ENCODE measurements at regions not wholly inside any gene's neighbourhood (a gene's known extent, or its start where the extent isn't known, plus 50 kb on each side); places are given as distances from the start of the nearest gene placed in this dataset.

GRCh38 chr5:92998456-92998855 lies 582.6 kb downstream of the NR2F1-AS1 start:
- Histone ChIP-seq H3K27ac (ENCODE audit: low read depth in 2 of 2, low read length in 2 of 2) (no peak overlapping the region), H3K9ac (ENCODE audit: low read depth in 1 of 2, low read length in 2 of 2) (no peak overlapping the region), H3K27me3 (ENCODE audit: control insufficient read depth in 2 of 2, insufficient read depth in 2 of 2, low read length in 2 of 2) (no peaks in the 10 kb centered on the region), H3K9me3 (ENCODE audit: control insufficient read depth in 2 of 2, low read length in 2 of 2) (no peaks in the 10 kb centered on the region), H3K36me3 (ENCODE audit: control insufficient read depth in 2 of 2, insufficient read depth in 2 of 2, low read length in 2 of 2) (no peaks in the 10 kb centered on the region), H3K4me1 (ENCODE audit: control insufficient read depth in 2 of 2, insufficient read depth in 2 of 2, low read length in 2 of 2) (no peaks in the 10 kb centered on the region), H3K4me3 (ENCODE audit: low read length in 2 of 2) (no peak overlapping the region)

GRCh38 chr5:92994392-92994791 lies 586.6 kb downstream of the NR2F1-AS1 start:
- Histone ChIP-seq H3K9me3 (ENCODE audit: control insufficient read depth in 2 of 2, low read length in 2 of 2) (no peaks in the 10 kb centered on the region), H3K4me1 (ENCODE audit: control insufficient read depth in 2 of 2, insufficient read depth in 2 of 2, low read length in 2 of 2) (no peaks in the 10 kb centered on the region), H3K27me3 (ENCODE audit: control insufficient read depth in 2 of 2, insufficient read depth in 2 of 2, low read length in 2 of 2) (no peaks in the 10 kb centered on the region), H3K9ac (ENCODE audit: low read depth in 1 of 2, low read length in 2 of 2) (no peak overlapping the region), H3K4me3 (ENCODE audit: low read length in 2 of 2) (no peak overlapping the region), H3K36me3 (ENCODE audit: control insufficient read depth in 2 of 2, insufficient read depth in 2 of 2, low read length in 2 of 2) (no peaks in the 10 kb centered on the region), H3K27ac (ENCODE audit: low read depth in 2 of 2, low read length in 2 of 2) (no peak overlapping the region)

GRCh38 chr5:92992073-92992472 lies 588.9 kb downstream of the NR2F1-AS1 start:
- Histone ChIP-seq H3K9ac (ENCODE audit: low read depth in 1 of 2, low read length in 2 of 2) (no peak overlapping the region), H3K27ac (ENCODE audit: low read depth in 2 of 2, low read length in 2 of 2) (no peak overlapping the region), H3K4me1 (ENCODE audit: control insufficient read depth in 2 of 2, insufficient read depth in 2 of 2, low read length in 2 of 2) (no peaks in the 10 kb centered on the region), H3K9me3 (ENCODE audit: control insufficient read depth in 2 of 2, low read length in 2 of 2) (no peaks in the 10 kb centered on the region), H3K27me3 (ENCODE audit: control insufficient read depth in 2 of 2, insufficient read depth in 2 of 2, low read length in 2 of 2) (no peaks in the 10 kb centered on the region), H3K36me3 (ENCODE audit: control insufficient read depth in 2 of 2, insufficient read depth in 2 of 2, low read length in 2 of 2) (no peaks in the 10 kb centered on the region), H3K4me3 (ENCODE audit: low read length in 2 of 2) (no peak overlapping the region)

- Histone ChIP-seq H3K9ac (ENCODE audit: low read depth in 1 of 2, low read length in 2 of 2) (no peak overlapping the region), H3K4me3 (ENCODE audit: low read length in 2 of 2) (no peak overlapping the region), H3K27ac (ENCODE audit: low read depth in 2 of 2, low read length in 2 of 2) (no peak overlapping the region), H3K4me1 (ENCODE audit: control insufficient read depth in 2 of 2, insufficient read depth in 2 of 2, low read length in 2 of 2) (no peaks in the 10 kb centered on the region), H3K36me3 (ENCODE audit: control insufficient read depth in 2 of 2, insufficient read depth in 2 of 2, low read length in 2 of 2) (no peaks in the 10 kb centered on the region), H3K27me3 (ENCODE audit: control insufficient read depth in 2 of 2, insufficient read depth in 2 of 2, low read length in 2 of 2) (no peaks in the 10 kb centered on the region), H3K9me3 (ENCODE audit: control insufficient read depth in 2 of 2, low read length in 2 of 2) (no peaks in the 10 kb centered on the region)
Observed at GRCh38 chr5:92991581-92992067, 589.4 kb downstream of the NR2F1-AS1 start.

- Histone ChIP-seq H3K4me3 (ENCODE audit: low read length in 2 of 2) (no peak overlapping the region), H3K9ac (ENCODE audit: low read depth in 1 of 2, low read length in 2 of 2) (no peak overlapping the region), H3K9me3 (ENCODE audit: control insufficient read depth in 2 of 2, low read length in 2 of 2) (no peaks in the 10 kb centered on the region), H3K27ac (ENCODE audit: low read depth in 2 of 2, low read length in 2 of 2) (no peak overlapping the region), H3K36me3 (ENCODE audit: control insufficient read depth in 2 of 2, insufficient read depth in 2 of 2, low read length in 2 of 2) (no peaks in the 10 kb centered on the region), H3K4me1 (ENCODE audit: control insufficient read depth in 2 of 2, insufficient read depth in 2 of 2, low read length in 2 of 2) (no peaks in the 10 kb centered on the region), H3K27me3 (ENCODE audit: control insufficient read depth in 2 of 2, insufficient read depth in 2 of 2, low read length in 2 of 2) (no peaks in the 10 kb centered on the region)
Observed at GRCh38 chr5:92990771-92991170, 590.2 kb downstream of the NR2F1-AS1 start.

GRCh38 chr5:92981001-92981400 lies 600.0 kb downstream of the NR2F1-AS1 start:
- Histone ChIP-seq H3K9me3 (ENCODE audit: control insufficient read depth in 2 of 2, low read length in 2 of 2) (no peaks in the 10 kb centered on the region), H3K27ac (ENCODE audit: low read depth in 2 of 2, low read length in 2 of 2) (no peak overlapping the region), H3K27me3 (ENCODE audit: control insufficient read depth in 2 of 2, insufficient read depth in 2 of 2, low read length in 2 of 2) (no peaks in the 10 kb centered on the region), H3K36me3 (ENCODE audit: control insufficient read depth in 2 of 2, insufficient read depth in 2 of 2, low read length in 2 of 2) (no peaks in the 10 kb centered on the region), H3K9ac (ENCODE audit: low read depth in 1 of 2, low read length in 2 of 2) (no peak overlapping the region), H3K4me1 (ENCODE audit: control insufficient read depth in 2 of 2, insufficient read depth in 2 of 2, low read length in 2 of 2) (no peaks in the 10 kb centered on the region), H3K4me3 (ENCODE audit: low read length in 2 of 2) (no peak overlapping the region)

- no peaks in the 10 kb centered on the region for H3K9me3 ChIP-seq (ENCODE audit: control insufficient read depth in 2 of 2, low read length in 2 of 2)
- H3K36me3 ChIP-seq (ENCODE audit: control insufficient read depth in 2 of 2, insufficient read depth in 2 of 2, low read length in 2 of 2) = no peaks in the 10 kb centered on the region
Observed at GRCh38 chr5:92980491-92980890, 600.5 kb downstream of the NR2F1-AS1 start.

GRCh38 chr5:92979716-92980115 lies 601.3 kb downstream of the NR2F1-AS1 start:
- Histone ChIP-seq H3K4me1 (ENCODE audit: control insufficient read depth in 2 of 2, insufficient read depth in 2 of 2, low read length in 2 of 2) (no peaks in the 10 kb centered on the region), H3K9me3 (ENCODE audit: control insufficient read depth in 2 of 2, low read length in 2 of 2) (no peaks in the 10 kb centered on the region), H3K4me3 (ENCODE audit: low read length in 2 of 2) (no peak overlapping the region), H3K36me3 (ENCODE audit: control insufficient read depth in 2 of 2, insufficient read depth in 2 of 2, low read length in 2 of 2) (no peaks in the 10 kb centered on the region), H3K27me3 (ENCODE audit: control insufficient read depth in 2 of 2, insufficient read depth in 2 of 2, low read length in 2 of 2) (no peaks in the 10 kb centered on the region), H3K9ac (ENCODE audit: low read depth in 1 of 2, low read length in 2 of 2) (no peak overlapping the region), H3K27ac (ENCODE audit: low read depth in 2 of 2, low read length in 2 of 2) (no peak overlapping the region)

More at GRCh38 chr5:92980491-92980890, 600.5 kb downstream of the NR2F1-AS1 start:
- no peak overlapping the region for H3K27ac ChIP-seq (ENCODE audit: low read depth in 2 of 2, low read length in 2 of 2)
- H3K4me1 ChIP-seq (ENCODE audit: control insufficient read depth in 2 of 2, insufficient read depth in 2 of 2, low read length in 2 of 2) = no peaks in the 10 kb centered on the region
- H3K9ac ChIP-seq (ENCODE audit: low read depth in 1 of 2, low read length in 2 of 2) = no peak overlapping the region
- H3K4me3 ChIP-seq (ENCODE audit: low read length in 2 of 2) = no peak overlapping the region
- H3K27me3 ChIP-seq (ENCODE audit: control insufficient read depth in 2 of 2, insufficient read depth in 2 of 2, low read length in 2 of 2) = no peaks in the 10 kb centered on the region

GRCh38 chr5:92977846-92978540 lies 603.0 kb downstream of the NR2F1-AS1 start:
- Histone ChIP-seq H3K27me3 (ENCODE audit: control insufficient read depth in 2 of 2, insufficient read depth in 2 of 2, low read length in 2 of 2) (no peaks in the 10 kb centered on the region), H3K9ac (ENCODE audit: low read depth in 1 of 2, low read length in 2 of 2) (no peak overlapping the region), H3K4me1 (ENCODE audit: control insufficient read depth in 2 of 2, insufficient read depth in 2 of 2, low read length in 2 of 2) (no peaks in the 10 kb centered on the region), H3K36me3 (ENCODE audit: control insufficient read depth in 2 of 2, insufficient read depth in 2 of 2, low read length in 2 of 2) (no peaks in the 10 kb centered on the region), H3K9me3 (ENCODE audit: control insufficient read depth in 2 of 2, low read length in 2 of 2) (no peaks in the 10 kb centered on the region), H3K4me3 (ENCODE audit: low read length in 2 of 2) (no peak overlapping the region), H3K27ac (ENCODE audit: low read depth in 2 of 2, low read length in 2 of 2) (no peak overlapping the region)

- H3K9ac ChIP-seq (ENCODE audit: low read depth in 1 of 2, low read length in 2 of 2) = no peak overlapping the region
- no peak overlapping the region for H3K27ac ChIP-seq (ENCODE audit: low read depth in 2 of 2, low read length in 2 of 2)
- no peak overlapping the region for H3K4me3 ChIP-seq (ENCODE audit: low read length in 2 of 2)
- H3K36me3 ChIP-seq (ENCODE audit: control insufficient read depth in 2 of 2, insufficient read depth in 2 of 2, low read length in 2 of 2) = no peaks in the 10 kb centered on the region
- no peaks in the 10 kb centered on the region for H3K9me3 ChIP-seq (ENCODE audit: control insufficient read depth in 2 of 2, low read length in 2 of 2)
- H3K4me1 ChIP-seq (ENCODE audit: control insufficient read depth in 2 of 2, insufficient read depth in 2 of 2, low read length in 2 of 2) = no peaks in the 10 kb centered on the region
- no peaks in the 10 kb centered on the region for H3K27me3 ChIP-seq (ENCODE audit: control insufficient read depth in 2 of 2, insufficient read depth in 2 of 2, low read length in 2 of 2)
Observed at GRCh38 chr5:92976156-92976555, 604.9 kb downstream of the NR2F1-AS1 start.

Measured in mucosa of rectum (tissue), 2 donors.